Activated CD4-positive, alpha-beta T cell treated with anti-CD3 and anti-CD28 coated beads for 4 hours (primary cell): ENCODE measurements at regions not wholly inside any gene's neighbourhood (a gene's known extent, or its start where the extent isn't known, plus 50 kb on each side); places are given as distances from the start of the nearest gene placed in this dataset.

ENCODE experiments used
- DNase-seq, 2 donors: peaks; one replicate each; pipeline ENCODE4 v3.0.0-alpha.2; 2020

GRCh38 chr12:60935981-60936761, 1324.0 kb upstream of the USP15 start:
- no peak for DNase-seq

- no peak for DNase-seq
Observed at GRCh38 chr12:60947533-60947932, 1312.7 kb upstream of the USP15 start.

GRCh38 chr12:60967128-60967527, 1293.1 kb upstream of the USP15 start:
- no peak for DNase-seq

- no peak for DNase-seq
Observed at GRCh38 chr12:60977966-60978365, 1282.2 kb upstream of the USP15 start.

GRCh38 chr12:60980558-60980957, 1279.6 kb upstream of the USP15 start:
- DNase-seq = no peak

GRCh38 chr12:60981473-60981872, 1278.7 kb upstream of the USP15 start:
- DNase-seq = no peak

- DNase-seq = no peak
Observed at GRCh38 chr12:60992087-60992486, 1268.1 kb upstream of the USP15 start.

GRCh38 chr12:60995256-60995825, 1264.9 kb upstream of the USP15 start:
- no peak for DNase-seq

- DNase-seq = no peak
Observed at GRCh38 chr12:60997869-60998378, 1262.3 kb upstream of the USP15 start.

GRCh38 chr12:61009192-61009591, 1251.0 kb upstream of the USP15 start:
- no peak for DNase-seq

GRCh38 chr12:61011767-61012423, 1248.3 kb upstream of the USP15 start:
- no peak for DNase-seq

GRCh38 chr12:61018571-61018970, 1241.6 kb upstream of the USP15 start:
- no peak for DNase-seq

GRCh38 chr12:61023231-61023630, 1237.0 kb upstream of the USP15 start:
- DNase-seq = no peak

- DNase-seq = no peak
Observed at GRCh38 chr12:61029516-61029915, 1230.7 kb upstream of the USP15 start.

GRCh38 chr12:61037792-61038191, 1222.4 kb upstream of the USP15 start:
- no peak for DNase-seq

- DNase-seq = no peak
Observed at GRCh38 chr12:61043838-61044237, 1216.4 kb upstream of the USP15 start.

GRCh38 chr12:61044766-61045165, 1215.4 kb upstream of the USP15 start:
- no peak for DNase-seq

- DNase-seq = no peak
Observed at GRCh38 chr12:61070640-61071414, 1189.4 kb upstream of the USP15 start.

- DNase-seq = no peak
Observed at GRCh38 chr12:61072717-61073116, 1187.5 kb upstream of the USP15 start.

- DNase-seq = no peak
Observed at GRCh38 chr12:61095111-61095510, 1165.1 kb upstream of the USP15 start.

GRCh38 chr12:61098031-61098580, 1162.1 kb upstream of the USP15 start:
- no peak for DNase-seq

GRCh38 chr12:61107118-61107517, 1153.1 kb upstream of the USP15 start:
- DNase-seq = no peak

- DNase-seq = no peak
Observed at GRCh38 chr12:61111218-61111617, 1149.0 kb upstream of the USP15 start.
